ENCODE measurements at regions not wholly inside any gene's neighbourhood (a gene's known extent, or its start where the extent isn't known, plus 50 kb on each side); places are given as distances from the start of the nearest gene placed in this dataset.

DNA sequence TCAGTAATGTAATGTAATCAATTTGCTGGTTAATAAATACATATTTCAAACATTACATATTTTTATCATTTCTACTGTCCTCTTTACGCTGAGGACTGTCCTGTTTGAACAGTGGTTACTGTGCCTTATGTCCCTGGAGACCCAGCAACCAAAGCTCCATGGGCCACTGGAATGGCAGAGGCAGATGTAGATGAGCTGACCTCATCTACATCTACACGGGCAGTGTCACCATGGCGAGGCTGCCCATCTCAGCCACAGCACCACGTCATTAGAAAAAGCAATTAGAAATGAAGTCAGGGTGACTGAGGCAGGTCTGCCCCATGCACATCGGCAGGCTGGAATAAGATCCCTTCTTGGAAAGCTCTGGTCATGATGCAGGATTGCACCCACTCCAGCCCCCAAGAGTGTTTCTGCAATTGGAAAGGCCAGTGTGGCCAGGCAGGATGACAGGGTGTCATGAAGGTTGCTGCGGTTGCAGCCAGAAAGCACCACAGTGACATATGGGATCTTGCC lies 237.5 kb downstream of the NDUFA10 start:
- Histone ChIP-seq H2AFZ (ENCODE audit: low read depth, low read length) (no peak overlapping the region), H4K20me1 (replicated peaks; ENCODE audit: control insufficient read depth, insufficient read depth, low read length) (no peaks in the 10 kb centered on the region), H3K36me3 (ENCODE audit: control insufficient read depth, insufficient read depth, low read length) (no peaks in the 10 kb centered on the region), H3K9me1 (ENCODE audit: control insufficient read depth, insufficient read depth, low read length) (no peaks in the 10 kb centered on the region), H3K9me3 (replicated peaks; ENCODE audit: control insufficient read depth, insufficient read depth, low read depth, low read length) (no peaks in the 10 kb centered on the region), H3K27ac (ENCODE audit: extremely low read depth, low read depth, low read length) (no peak overlapping the region), H3K4me3 (no peak overlapping the region), H3K9ac (ENCODE audit: insufficient read depth in 1 of 2, low read depth in 2 of 2, low read length in 2 of 2) (no peak overlapping the region), H3K79me2 (ENCODE audit: control insufficient read depth, insufficient read depth, low read length) (no peaks in the 10 kb centered on the region), H3K4me1 (replicated peaks in 1 of 2; ENCODE audit: control insufficient read depth in 2 of 2, insufficient read depth in 2 of 2, low read length in 2 of 2) (no peaks in the 10 kb centered on the region), H3K4me2 (ENCODE audit: insufficient read depth, low read length) (no peak overlapping the region), H3K27me3 (ENCODE audit: control insufficient read depth in 2 of 2, insufficient read depth in 2 of 2, low read length in 2 of 2) (peaks cover 0 to 19% of the 10 kb centered on the region in 2 experiments; a peak in 2 of 5 replicates)
- CTCF ChIA-PET (ENCODE audit: low intra/inter-chr PET ratio): no interaction called here
- 0% methylated on average over 6 of the region's 6 CpGs for WGBS (ENCODE audit: insufficient coverage, low coverage, missing lambda C conversion rate)
- ATAC-seq (no peak), DNase-seq (ENCODE audit: extremely low read depth in 1 of 4, low spot score in 3 of 4) (no peak), FAIRE-seq (no peak)
- POLR2A ChIA-PET: interaction anchor here (0.8 kb wide), 1 partner anchor 12 kb away, joined by 4 read pairs; no protein-coding TSS in a partner anchor
- BruUV-seq (replicated peaks): no TSS peak
- in situ Hi-C loops (cut with MboI): no loop called here
- intact Hi-C loops (cut with micrococcal nuclease): no loop called here
- TF ChIP-seq, protein P1, sequence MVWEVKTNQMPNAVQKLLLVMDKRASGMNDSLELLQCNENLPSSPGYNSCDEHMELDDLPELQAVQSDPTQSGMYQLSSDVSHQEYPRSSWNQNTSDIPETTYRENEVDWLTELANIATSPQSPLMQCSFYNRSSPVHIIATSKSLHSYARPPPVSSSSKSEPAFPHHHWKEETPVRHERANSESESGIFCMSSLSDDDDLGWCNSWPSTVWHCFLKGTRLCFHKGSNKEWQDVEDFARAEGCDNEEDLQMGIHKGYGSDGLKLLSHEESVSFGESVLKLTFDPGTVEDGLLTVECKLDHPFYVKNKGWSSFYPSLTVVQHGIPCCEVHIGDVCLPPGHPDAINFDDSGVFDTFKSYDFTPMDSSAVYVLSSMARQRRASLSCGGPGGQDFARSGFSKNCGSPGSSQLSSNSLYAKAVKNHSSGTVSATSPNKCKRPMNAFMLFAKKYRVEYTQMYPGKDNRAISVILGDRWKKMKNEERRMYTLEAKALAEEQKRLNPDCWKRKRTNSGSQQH (CRISPR knock-in tag; IDR thresholded peaks at IDR 0.05): no peak
- TF ChIP-seq ZNF212 (CRISPR knock-in tag; IDR thresholded peaks at IDR 0.05) (no peak), ZNF780A (CRISPR knock-in tag; IDR thresholded peaks at IDR 0.05) (no peak), RAD21 (CRISPR knock-in tag; conservative IDR thresholded peaks at IDR 0.05 in 1 of 2, IDR thresholded peaks at IDR 0.05 in 1 of 2) (no peak), ETV1 (tag; conservative IDR thresholded peaks at IDR 0.05; ENCODE audit: low read depth) (no peak), ETV5 (CRISPR knock-in tag; IDR thresholded peaks at IDR 0.05; ENCODE audit: low read depth) (no peak), TOE1 (IDR thresholded peaks at IDR 0.05; ENCODE audit: borderline replicate concordance) (no peak), TOE1 (CRISPR knock-in tag; IDR thresholded peaks at IDR 0.05; ENCODE audit: borderline replicate concordance, low read depth) (no peak), ASH1L (IDR thresholded peaks at IDR 0.05; ENCODE audit: borderline replicate concordance, low read depth, partially characterized antibody) (no peak), ZKSCAN8 (CRISPR knock-in tag; IDR thresholded peaks at IDR 0.05) (no peak), TAL1 (IDR thresholded peaks at IDR 0.05) (no peak), PHF20 (IDR thresholded peaks at IDR 0.05; ENCODE audit: partially characterized antibody) (no peak)
- TF ChIP-seq, protein P2, sequence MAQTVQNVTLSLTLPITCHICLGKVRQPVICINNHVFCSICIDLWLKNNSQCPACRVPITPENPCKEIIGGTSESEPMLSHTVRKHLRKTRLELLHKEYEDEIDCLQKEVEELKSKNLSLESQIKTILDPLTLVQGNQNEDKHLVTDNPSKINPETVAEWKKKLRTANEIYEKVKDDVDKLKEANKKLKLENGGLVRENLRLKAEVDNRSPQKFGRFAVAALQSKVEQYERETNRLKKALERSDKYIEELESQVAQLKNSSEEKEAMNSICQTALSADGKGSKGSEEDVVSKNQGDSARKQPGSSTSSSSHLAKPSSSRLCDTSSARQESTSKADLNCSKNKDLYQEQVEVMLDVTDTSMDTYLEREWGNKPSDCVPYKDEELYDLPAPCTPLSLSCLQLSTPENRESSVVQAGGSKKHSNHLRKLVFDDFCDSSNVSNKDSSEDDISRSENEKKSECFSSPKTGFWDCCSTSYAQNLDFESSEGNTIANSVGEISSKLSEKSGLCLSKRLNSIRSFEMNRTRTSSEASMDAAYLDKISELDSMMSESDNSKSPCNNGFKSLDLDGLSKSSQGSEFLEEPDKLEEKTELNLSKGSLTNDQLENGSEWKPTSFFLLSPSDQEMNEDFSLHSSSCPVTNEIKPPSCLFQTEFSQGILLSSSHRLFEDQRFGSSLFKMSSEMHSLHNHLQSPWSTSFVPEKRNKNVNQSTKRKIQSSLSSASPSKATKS (CRISPR knock-in tag; IDR thresholded peaks at IDR 0.05): no peak
- TF ChIP-seq, protein P3, sequence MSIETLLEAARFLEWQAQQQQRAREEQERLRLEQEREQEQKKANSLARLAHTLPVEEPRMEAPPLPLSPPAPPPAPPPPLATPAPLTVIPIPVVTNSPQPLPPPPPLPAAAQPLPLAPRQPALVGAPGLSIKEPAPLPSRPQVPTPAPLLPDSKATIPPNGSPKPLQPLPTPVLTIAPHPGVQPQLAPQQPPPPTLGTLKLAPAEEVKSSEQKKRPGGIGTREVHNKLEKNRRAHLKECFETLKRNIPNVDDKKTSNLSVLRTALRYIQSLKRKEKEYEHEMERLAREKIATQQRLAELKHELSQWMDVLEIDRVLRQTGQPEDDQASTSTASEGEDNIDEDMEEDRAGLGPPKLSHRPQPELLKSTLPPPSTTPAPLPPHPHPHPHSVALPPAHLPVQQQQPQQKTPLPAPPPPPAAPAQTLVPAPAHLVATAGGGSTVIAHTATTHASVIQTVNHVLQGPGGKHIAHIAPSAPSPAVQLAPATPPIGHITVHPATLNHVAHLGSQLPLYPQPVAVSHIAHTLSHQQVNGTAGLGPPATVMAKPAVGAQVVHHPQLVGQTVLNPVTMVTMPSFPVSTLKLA (conservative IDR thresholded peaks at IDR 0.05): no peak
- TF ChIP-seq, protein P4, sequence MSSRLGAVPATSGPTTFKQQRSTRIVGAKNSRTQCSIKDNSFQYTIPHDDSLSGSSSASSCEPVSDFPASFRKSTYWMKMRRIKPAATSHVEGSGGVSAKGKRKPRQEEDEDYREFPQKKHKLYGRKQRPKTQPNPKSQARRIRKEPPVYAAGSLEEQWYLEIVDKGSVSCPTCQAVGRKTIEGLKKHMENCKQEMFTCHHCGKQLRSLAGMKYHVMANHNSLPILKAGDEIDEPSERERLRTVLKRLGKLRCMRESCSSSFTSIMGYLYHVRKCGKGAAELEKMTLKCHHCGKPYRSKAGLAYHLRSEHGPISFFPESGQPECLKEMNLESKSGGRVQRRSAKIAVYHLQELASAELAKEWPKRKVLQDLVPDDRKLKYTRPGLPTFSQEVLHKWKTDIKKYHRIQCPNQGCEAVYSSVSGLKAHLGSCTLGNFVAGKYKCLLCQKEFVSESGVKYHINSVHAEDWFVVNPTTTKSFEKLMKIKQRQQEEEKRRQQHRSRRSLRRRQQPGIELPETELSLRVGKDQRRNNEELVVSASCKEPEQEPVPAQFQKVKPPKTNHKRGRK (tag; IDR thresholded peaks at IDR 0.05): no peak
